Neural crest cell (in vitro differentiated cells): ENCODE measurements at regions not wholly inside any gene's neighbourhood (a gene's known extent, or its start where the extent isn't known, plus 50 kb on each side); places are given as distances from the start of the nearest gene placed in this dataset.
A peak's percentile ranks its signal among the peaks of the same experiment; 100 is the strongest.

Experiments used
- DNase-seq: peaks from one replicate; pipeline ENCODE4 v3.0.0; 2021; ENCODE audit warnings: low read depth, mixed read lengths, low spot score
- H3K27ac Mint-ChIP-seq: one replicate; pipeline ENCODE4 v1.8.0; 2021; ENCODE audit warnings: mild to moderate bottlenecking, mixed read lengths; ENCODE audit not compliant: unreplicated experiment
- H3K27me3 Mint-ChIP-seq: 2 replicates; pipeline ENCODE4 v1.8.0; 2021; ENCODE audit warnings: low read depth, mild to moderate bottlenecking, mixed read lengths
- H3K36me3 Mint-ChIP-seq: 2 replicates; pipeline ENCODE4 v1.8.0; 2021; ENCODE audit warnings: low read depth, mild to moderate bottlenecking, mixed read lengths
- H3K4me1 Mint-ChIP-seq: 2 replicates; pipeline ENCODE4 v1.8.0; 2021; ENCODE audit warnings: mixed read lengths
- H3K4me3 Mint-ChIP-seq: one replicate; pipeline ENCODE4 v1.8.0; 2021; ENCODE audit warnings: mild to moderate bottlenecking, mixed read lengths
- H3K9me3 Mint-ChIP-seq: 2 replicates; pipeline ENCODE4 v1.8.0; 2021; ENCODE audit warnings: mixed read lengths
- CTCF ChIP-seq: fragments of 200-600 bp; sonication (generic); conservative IDR thresholded peaks from 2 replicates; pipeline ENCODE4 v1.5.0; 2021; ENCODE audit warnings: antibody characterized with exemption, mild to moderate bottlenecking

GRCh38 chr13:26456650-26457049 lies 100.8 kb upstream of the WASF3 start:
- H3K36me3 Mint-ChIP-seq, result no peaks in the 10 kb centered on the region
- peaks cover under 1% of the 10 kb centered on the region for H3K9me3 Mint-ChIP-seq
- H3K4me3 Mint-ChIP-seq, result no peak overlapping the region
- H3K27ac Mint-ChIP-seq, result no peak overlapping the region
- peaks cover 20% of the 10 kb centered on the region for H3K4me1 Mint-ChIP-seq
- TF ChIP-seq CTCF, result no peak
- DNase-seq, result no peak
- peaks cover 2% of the 10 kb centered on the region for H3K27me3 Mint-ChIP-seq

GRCh38 chr13:26457212-26457611 lies 100.3 kb upstream of the WASF3 start:
- no peak overlapping the region for H3K27ac Mint-ChIP-seq
- no peak for DNase-seq
- H3K9me3 Mint-ChIP-seq, result no peaks in the 10 kb centered on the region
- H3K4me3 Mint-ChIP-seq, result no peak overlapping the region
- no peaks in the 10 kb centered on the region for H3K36me3 Mint-ChIP-seq
- TF ChIP-seq CTCF, result no peak
- peaks cover 20% of the 10 kb centered on the region for H3K4me1 Mint-ChIP-seq
- H3K27me3 Mint-ChIP-seq, result peaks cover 2% of the 10 kb centered on the region

- Mint-ChIP-seq H3K4me1 (peaks cover 20% of the 10 kb centered on the region), H3K9me3 (no peaks in the 10 kb centered on the region), H3K27ac (no peak overlapping the region), H3K36me3 (no peaks in the 10 kb centered on the region), H3K27me3 (peaks cover 2% of the 10 kb centered on the region), H3K4me3 (no peak overlapping the region)
- TF ChIP-seq CTCF, result no peak
- no peak for DNase-seq
Observed at GRCh38 chr13:26458196-26458749, 99.2 kb upstream of the WASF3 start.

GRCh38 chr13:26459276-26460131 lies 98.0 kb upstream of the WASF3 start:
- no peaks in the 10 kb centered on the region for H3K36me3 Mint-ChIP-seq
- no peaks in the 10 kb centered on the region for H3K9me3 Mint-ChIP-seq
- H3K4me3 Mint-ChIP-seq, result no peak overlapping the region
- no peak for TF ChIP-seq CTCF
- no peak for DNase-seq
- peak overlapping the region; percentile 16 for H3K27ac Mint-ChIP-seq
- peaks cover 20% of the 10 kb centered on the region for H3K4me1 Mint-ChIP-seq
- peaks cover 2% of the 10 kb centered on the region for H3K27me3 Mint-ChIP-seq

GRCh38 chr13:26460648-26461047 lies 96.8 kb upstream of the WASF3 start:
- Mint-ChIP-seq H3K27me3 (peaks cover 2% of the 10 kb centered on the region), H3K36me3 (no peaks in the 10 kb centered on the region), H3K4me1 (peaks cover 20% of the 10 kb centered on the region), H3K9me3 (no peaks in the 10 kb centered on the region), H3K27ac (peak overlapping the region; percentile 79), H3K4me3 (no peak overlapping the region)
- no peak for TF ChIP-seq CTCF
- DNase-seq, result no peak
